ENCODE measurements at regions not wholly inside any gene's neighbourhood (a gene's known extent, or its start where the extent isn't known, plus 50 kb on each side); places are given as distances from the start of the nearest gene placed in this dataset.

GRCh38 chr14:50037852-50038251 is 78.5 kb downstream of the VCPKMT start:
- TF ChIP-seq CTCF (IDR thresholded peaks at IDR 0.05) (no peak), ATF6 (CRISPR knock-in tag; IDR thresholded peaks at IDR 0.05) (no peak), ZNF219 (CRISPR knock-in tag; IDR thresholded peaks at IDR 0.05; ENCODE audit: borderline replicate concordance) (no peak), ETV6 (CRISPR knock-in tag; IDR thresholded peaks at IDR 0.05) (no peak), ZNF416 (CRISPR knock-in tag; IDR thresholded peaks at IDR 0.05) (no peak), PREB (CRISPR knock-in tag; IDR thresholded peaks at IDR 0.05; ENCODE audit: borderline replicate concordance) (no peak), OVOL2 (CRISPR knock-in tag; IDR thresholded peaks at IDR 0.05; ENCODE audit: borderline replicate concordance) (no peak)
